Frontal cortex (tissue), 3 donors: ENCODE measurements at regions not wholly inside any gene's neighbourhood (a gene's known extent, or its start where the extent isn't known, plus 50 kb on each side); places are given as distances from the start of the nearest gene placed in this dataset.
"Not testable (repeated sequence)": the region's sequence is repeated elsewhere in the genome, so short reads cannot be mapped to it uniquely, and the experiment has no call there.

Experiments
- DNase-seq, 2 donors: peaks; one replicate each; pipeline ENCODE4 v3.0.0; 2012; ENCODE audit warnings: low spot score in 2 of 2
- FAIRE-seq: peaks from 2 replicates; lab custom pipeline; 2012; peaks lifted over from hg19 to GRCh38; lab: Jason Lieb, UNC
- donor health status: control.
- donor health status: control.
- donor health status: control.

GRCh38 chr13:73521290-73521624, 462.5 kb downstream of the KLF5 start:
- FAIRE-seq (no peak), DNase-seq (no peak)

GRCh38 chr13:73520566-73521289, 461.9 kb downstream of the KLF5 start:
- FAIRE-seq, result no peak

GRCh38 chr13:73520135-73520534, 461.3 kb downstream of the KLF5 start:
- FAIRE-seq, DNase-seq: not testable (repeated sequence)

More at GRCh38 chr13:73520566-73521289, 461.9 kb downstream of the KLF5 start:
- no peak for DNase-seq

- FAIRE-seq, result no peak
- no peak for DNase-seq
These were observed 460.8 kb downstream of the KLF5 start for GRCh38 chr13:73519396-73520116.

- FAIRE-seq (no peak), DNase-seq (no peak)
These were observed 459.0 kb downstream of the KLF5 start for GRCh38 chr13:73517766-73518165.

- DNase-seq (no peak), FAIRE-seq (no peak)
These were observed 457.9 kb downstream of the KLF5 start for GRCh38 chr13:73516731-73517130.

- FAIRE-seq, result no peak
- no peak for DNase-seq
These were observed 455.4 kb downstream of the KLF5 start for GRCh38 chr13:73514208-73514607.

GRCh38 chr13:73513751-73514150, 454.9 kb downstream of the KLF5 start:
- no peak for FAIRE-seq
- no peak for DNase-seq

GRCh38 chr13:73508841-73509240, 450.0 kb downstream of the KLF5 start:
- no peak for FAIRE-seq
- no peak for DNase-seq

- no peak for DNase-seq
- FAIRE-seq, result no peak
These were observed 446.6 kb downstream of the KLF5 start for GRCh38 chr13:73505376-73505890.

- no peak for FAIRE-seq
These were observed 440.9 kb downstream of the KLF5 start for GRCh38 chr13:73499695-73500094.

GRCh38 chr13:73497430-73497829, 438.6 kb downstream of the KLF5 start:
- no peak for FAIRE-seq
- no peak for DNase-seq

More at GRCh38 chr13:73499695-73500094, 440.9 kb downstream of the KLF5 start:
- DNase-seq, result no peak

- FAIRE-seq (no peak), DNase-seq (no peak)
These were observed 437.9 kb downstream of the KLF5 start for GRCh38 chr13:73496711-73497110.

GRCh38 chr13:73492811-73493210, 434.0 kb downstream of the KLF5 start:
- no peak for FAIRE-seq
- DNase-seq, result no peak

GRCh38 chr13:73482556-73482955, 423.8 kb downstream of the KLF5 start:
- DNase-seq (no peak), FAIRE-seq (no peak)

- no peak for FAIRE-seq
- no peak for DNase-seq
These were observed 423.2 kb downstream of the KLF5 start for GRCh38 chr13:73481886-73482445.

GRCh38 chr13:73480779-73481559, 422.2 kb downstream of the KLF5 start:
- FAIRE-seq (no peak), DNase-seq (no peak)

- FAIRE-seq (no peak), DNase-seq (no peak)
These were observed 421.1 kb downstream of the KLF5 start for GRCh38 chr13:73479856-73480255.

GRCh38 chr13:73479351-73479750, 420.5 kb downstream of the KLF5 start:
- no peak for FAIRE-seq

GRCh38 chr13:73477441-73477840, 418.6 kb downstream of the KLF5 start:
- FAIRE-seq (no peak), DNase-seq (no peak)

More at GRCh38 chr13:73479351-73479750, 420.5 kb downstream of the KLF5 start:
- DNase-seq, result no peak
